Posterior vena cava (tissue), 2 donors: ENCODE measurements at regions not wholly inside any gene's neighbourhood (a gene's known extent, or its start where the extent isn't known, plus 50 kb on each side); places are given as distances from the start of the nearest gene placed in this dataset.

Source experiments
- DNase-seq: peaks from one replicate; pipeline ENCODE4 v3.0.0-alpha.2; 2020; ENCODE audit warnings: low spot score
- intact Hi-C, 2 donors: fragments of 100-400 bp; cut with DNase I; formaldehyde crosslinking; loops; one replicate each; pipeline versions ENCODE4 v1.14.1 to v1.14.2; 2022 to 2023
- donor health status: DM: yes; HTN: yes; CAD: no.
- donor health status: DM: yes; HTN: yes; CAD: no.

GRCh38 chr15:25624504-25625177 is 185.8 kb upstream of the UBE3A start:
- peak; percentile 86 for DNase-seq
- intact Hi-C loops, result no loop called here

- intact Hi-C loops, result no loop called here
These were observed 184.9 kb upstream of the UBE3A start for GRCh38 chr15:25623708-25624107.

GRCh38 chr15:25620466-25620865 is 181.6 kb upstream of the UBE3A start:
- DNase-seq, result no peak
- intact Hi-C loops, result no loop called here

More at GRCh38 chr15:25623708-25624107, 184.9 kb upstream of the UBE3A start:
- no peak for DNase-seq

GRCh38 chr15:25619761-25620160 is 180.9 kb upstream of the UBE3A start:
- intact Hi-C loops, result no loop called here
- DNase-seq, result no peak

GRCh38 chr15:25619076-25619475 is 180.3 kb upstream of the UBE3A start:
- no peak for DNase-seq
- intact Hi-C loops, result no loop called here

- intact Hi-C loops, result no loop called here
- DNase-seq, result no peak
These were observed 179.3 kb upstream of the UBE3A start for GRCh38 chr15:25618161-25618560.

- intact Hi-C loops, result no loop called here
- no peak for DNase-seq
These were observed 177.6 kb upstream of the UBE3A start for GRCh38 chr15:25616471-25616870.

GRCh38 chr15:25613134-25613533 is 174.3 kb upstream of the UBE3A start:
- intact Hi-C loops, result no loop called here
- no peak for DNase-seq

GRCh38 chr15:25611603-25612002 is 172.8 kb upstream of the UBE3A start:
- intact Hi-C loops, result no loop called here
- DNase-seq, result peak; percentile 88

GRCh38 chr15:25609371-25609770 is 170.5 kb upstream of the UBE3A start:
- intact Hi-C loops, result no loop called here
- DNase-seq, result no peak

GRCh38 chr15:25608926-25609325 is 170.1 kb upstream of the UBE3A start:
- no peak for DNase-seq
- intact Hi-C loops, result no loop called here

GRCh38 chr15:25605151-25605550 is 166.3 kb upstream of the UBE3A start:
- intact Hi-C loops, result no loop called here
- DNase-seq, result no peak

- DNase-seq, result no peak
- intact Hi-C loops, result no loop called here
These were observed 161.9 kb upstream of the UBE3A start for GRCh38 chr15:25600751-25601150.

GRCh38 chr15:25597571-25597970 is 158.7 kb upstream of the UBE3A start:
- intact Hi-C loops, result no loop called here
- no peak for DNase-seq

GRCh38 chr15:25596644-25597562 is 158.1 kb upstream of the UBE3A start:
- intact Hi-C loops, result no loop called here
- DNase-seq, result no peak

- no peak for DNase-seq
- intact Hi-C loops, result no loop called here
These were observed 149.0 kb upstream of the UBE3A start for GRCh38 chr15:25587616-25588340.

- intact Hi-C loops, result no loop called here
- no peak for DNase-seq
These were observed 144.1 kb upstream of the UBE3A start for GRCh38 chr15:25582886-25583285.

GRCh38 chr15:25579127-25579526 is 140.3 kb upstream of the UBE3A start:
- intact Hi-C loops, result no loop called here
- DNase-seq, result no peak

- intact Hi-C loops, result no loop called here
- DNase-seq, result no peak
These were observed 133.4 kb upstream of the UBE3A start for GRCh38 chr15:25572191-25572590.

- intact Hi-C loops, result no loop called here
- DNase-seq, result no peak
These were observed 129.9 kb upstream of the UBE3A start for GRCh38 chr15:25568751-25569150.
